ENCODE measurements at regions not wholly inside any gene's neighbourhood (a gene's known extent, or its start where the extent isn't known, plus 50 kb on each side); places are given as distances from the start of the nearest gene placed in this dataset.
"Not testable (repeated sequence)": the region's sequence is repeated elsewhere in the genome, so short reads cannot be mapped to it uniquely, and the experiment has no call there.

DNA sequence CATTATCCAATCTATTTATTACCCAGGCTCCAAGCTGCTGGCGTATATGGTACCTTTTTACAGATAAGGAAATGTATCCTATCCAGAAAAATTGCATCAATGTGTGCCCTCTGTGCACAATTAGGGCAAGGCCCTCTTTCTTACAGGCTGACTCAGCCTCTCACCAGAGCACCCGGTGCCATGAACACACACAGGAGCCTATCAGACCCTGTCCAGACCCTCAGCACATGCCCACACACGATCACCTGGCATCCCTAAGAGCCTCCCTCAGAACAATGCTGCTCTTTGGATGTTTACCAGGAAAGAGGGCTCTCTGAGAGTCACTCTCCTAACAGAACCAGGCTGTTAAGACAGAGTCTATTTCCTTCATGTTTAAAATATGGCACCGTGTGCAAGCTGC lies 460.0 kb upstream of the TBL1XR1 start:
- Histone ChIP-seq H3K4me3 (no peak overlapping the region), H3K27ac (no peak overlapping the region), H3K4me1 (peaks cover 0 to 12% (median 9%) of the 10 kb centered on the region in 4 donors), H3K27me3 (no peaks in the 10 kb centered on the region), H3K36me3 (no peaks in the 10 kb centered on the region), H3K9me3 (no peaks in the 10 kb centered on the region)
- no peak for TF ChIP-seq POLR2AphosphoS5 (IDR thresholded peaks at IDR 0.05)
- TF ChIP-seq, protein P1, sequence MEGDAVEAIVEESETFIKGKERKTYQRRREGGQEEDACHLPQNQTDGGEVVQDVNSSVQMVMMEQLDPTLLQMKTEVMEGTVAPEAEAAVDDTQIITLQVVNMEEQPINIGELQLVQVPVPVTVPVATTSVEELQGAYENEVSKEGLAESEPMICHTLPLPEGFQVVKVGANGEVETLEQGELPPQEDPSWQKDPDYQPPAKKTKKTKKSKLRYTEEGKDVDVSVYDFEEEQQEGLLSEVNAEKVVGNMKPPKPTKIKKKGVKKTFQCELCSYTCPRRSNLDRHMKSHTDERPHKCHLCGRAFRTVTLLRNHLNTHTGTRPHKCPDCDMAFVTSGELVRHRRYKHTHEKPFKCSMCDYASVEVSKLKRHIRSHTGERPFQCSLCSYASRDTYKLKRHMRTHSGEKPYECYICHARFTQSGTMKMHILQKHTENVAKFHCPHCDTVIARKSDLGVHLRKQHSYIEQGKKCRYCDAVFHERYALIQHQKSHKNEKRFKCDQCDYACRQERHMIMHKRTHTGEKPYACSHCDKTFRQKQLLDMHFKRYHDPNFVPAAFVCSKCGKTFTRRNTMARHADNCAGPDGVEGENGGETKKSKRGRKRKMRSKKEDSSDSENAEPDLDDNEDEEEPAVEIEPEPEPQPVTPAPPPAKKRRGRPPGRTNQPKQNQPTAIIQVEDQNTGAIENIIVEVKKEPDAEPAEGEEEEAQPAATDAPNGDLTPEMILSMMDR (IDR thresholded peaks at IDR 0.05) = no peak
- no peak for TF ChIP-seq POLR2A (IDR thresholded peaks at IDR 0.05)
- TF ChIP-seq EP300 (IDR thresholded peaks at IDR 0.05) = no peak
- DNase-seq = no peak
- intact Hi-C loops (cut with DNase I) = no loop called here
- WGBS, 2 donors = 65 to 85% methylated on average over 4 of the region's 4 CpGs

DNA sequence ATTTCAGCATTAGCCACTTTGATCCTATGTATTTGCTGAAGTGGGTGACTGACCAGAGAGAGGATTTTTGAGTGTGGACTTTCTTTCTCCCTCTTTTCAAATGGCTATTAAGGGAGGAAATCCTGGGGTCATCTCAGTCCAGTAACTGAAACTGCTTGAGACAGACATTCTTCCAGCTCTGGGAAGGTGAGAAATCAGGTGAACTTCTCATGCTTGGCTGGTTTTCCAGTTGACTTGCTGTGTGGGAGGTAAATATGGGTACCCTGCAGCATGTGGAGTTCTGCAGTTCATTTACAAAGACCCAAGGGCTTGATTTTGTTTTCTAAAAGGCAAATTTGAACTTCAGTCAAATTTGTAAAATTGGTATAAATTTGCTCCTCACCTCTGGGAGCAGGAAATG lies 461.1 kb upstream of the TBL1XR1 start:
- Histone ChIP-seq H3K36me3 (no peaks in the 10 kb centered on the region), H3K4me1 (peaks cover 0 to under 1% (median 0%) of the 10 kb centered on the region in 4 donors), H3K9me3 (no peaks in the 10 kb centered on the region), H3K27me3 (no peaks in the 10 kb centered on the region), H3K27ac (no peak overlapping the region), H3K4me3 (no peak overlapping the region)
- TF ChIP-seq POLR2A (IDR thresholded peaks at IDR 0.05) (no peak), EP300 (IDR thresholded peaks at IDR 0.05) (no peak), POLR2AphosphoS5 (IDR thresholded peaks at IDR 0.05) (no peak)
- TF ChIP-seq, protein P1 (IDR thresholded peaks at IDR 0.05) = no peak
- no peak for DNase-seq
- intact Hi-C loops (cut with DNase I) = no loop called here

DNA sequence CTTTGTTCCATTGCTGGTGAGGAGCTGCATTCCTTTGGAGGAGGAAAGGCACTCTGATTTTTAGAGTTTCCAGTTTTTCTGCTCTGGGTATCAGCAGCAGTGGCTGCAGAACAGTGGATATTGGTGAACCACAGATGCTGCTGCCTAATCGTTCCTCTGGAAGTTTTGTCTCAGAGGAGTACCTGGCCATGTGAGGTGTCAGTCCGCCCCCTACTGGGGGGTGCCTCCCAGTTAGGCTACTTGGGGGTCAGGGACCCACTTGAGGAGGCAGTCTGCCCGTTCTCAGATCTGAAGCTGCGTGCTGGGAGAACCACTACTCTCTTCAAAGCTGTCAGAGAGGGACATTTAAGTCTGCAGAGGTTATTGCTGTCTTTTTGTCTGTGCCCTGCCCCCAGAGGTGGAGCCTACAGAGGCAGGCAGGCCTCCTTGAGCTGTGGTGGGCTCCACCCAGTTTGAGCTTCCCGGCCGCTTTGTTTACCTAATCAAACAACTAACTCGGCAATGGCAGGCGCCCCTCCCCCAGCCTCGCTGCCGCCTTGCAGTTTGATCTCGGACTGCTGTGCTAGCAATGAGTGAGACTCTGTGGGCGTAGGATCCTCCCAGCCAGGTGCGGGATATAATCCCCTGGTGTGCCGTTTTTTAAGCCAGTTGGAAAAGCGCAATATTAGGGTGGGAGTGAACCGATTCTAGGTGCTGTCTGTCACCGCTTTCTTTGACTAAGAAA lies 467.3 kb upstream of the TBL1XR1 start:
- 84 to 91% methylated on average over 17 of the region's 17 CpGs for WGBS, 2 donors
- H3K27me3 ChIP-seq; intact Hi-C loops (cut with DNase I); H3K4me1 ChIP-seq; H3K36me3 ChIP-seq; H3K9me3 ChIP-seq; H3K27ac ChIP-seq; H3K4me3 ChIP-seq; DNase-seq: not testable (repeated sequence)

DNA sequence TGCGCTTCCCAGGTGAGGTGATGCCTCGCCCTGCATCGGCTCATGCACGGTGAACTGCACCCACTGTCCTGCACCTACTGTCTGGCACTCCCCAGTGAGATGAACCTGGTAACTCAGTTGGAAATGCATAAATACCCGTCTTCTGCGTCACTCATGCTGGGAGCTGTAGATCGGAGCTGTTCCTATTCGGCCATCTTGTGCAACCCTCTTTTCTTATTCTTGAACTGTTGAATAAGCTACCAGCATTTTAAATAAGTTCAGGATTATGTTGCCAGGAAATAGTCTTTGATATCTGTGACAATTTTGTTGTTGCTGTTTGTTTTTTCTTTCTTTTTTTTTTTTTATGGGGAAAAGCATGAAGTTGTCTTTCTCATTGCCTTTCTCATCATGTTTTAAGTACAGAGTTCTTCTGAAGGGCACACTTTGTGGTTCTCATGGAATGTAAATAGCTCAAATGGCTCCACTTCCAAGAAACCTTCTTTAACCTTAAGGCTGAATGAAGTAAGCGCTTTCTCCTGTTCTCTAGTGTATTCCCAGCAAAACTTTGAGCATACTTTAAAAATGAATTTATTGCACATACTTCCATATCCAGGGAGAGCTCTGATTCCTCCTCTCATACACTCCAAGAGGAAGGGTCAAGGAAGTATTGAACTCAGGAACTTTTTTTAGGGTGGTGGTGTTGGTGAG lies 468.0 kb upstream of the TBL1XR1 start:
- TF ChIP-seq, protein P1 (IDR thresholded peaks at IDR 0.05) = no peak
- TF ChIP-seq POLR2AphosphoS5 (IDR thresholded peaks at IDR 0.05) (no peak), EP300 (IDR thresholded peaks at IDR 0.05) (no peak), POLR2A (IDR thresholded peaks at IDR 0.05) (no peak)
- no peaks in the 10 kb centered on the region for H3K9me3 ChIP-seq
- no peaks in the 10 kb centered on the region for H3K4me1 ChIP-seq
- WGBS, 2 donors = 97 to 98% methylated on average over 9 of the region's 9 CpGs
- no peaks in the 10 kb centered on the region for H3K27me3 ChIP-seq
- no peak overlapping the region for H3K27ac ChIP-seq
- no peak for DNase-seq
- no peaks in the 10 kb centered on the region for H3K36me3 ChIP-seq
- no peak overlapping the region for H3K4me3 ChIP-seq
- intact Hi-C loops (cut with DNase I) = no loop called here

DNA sequence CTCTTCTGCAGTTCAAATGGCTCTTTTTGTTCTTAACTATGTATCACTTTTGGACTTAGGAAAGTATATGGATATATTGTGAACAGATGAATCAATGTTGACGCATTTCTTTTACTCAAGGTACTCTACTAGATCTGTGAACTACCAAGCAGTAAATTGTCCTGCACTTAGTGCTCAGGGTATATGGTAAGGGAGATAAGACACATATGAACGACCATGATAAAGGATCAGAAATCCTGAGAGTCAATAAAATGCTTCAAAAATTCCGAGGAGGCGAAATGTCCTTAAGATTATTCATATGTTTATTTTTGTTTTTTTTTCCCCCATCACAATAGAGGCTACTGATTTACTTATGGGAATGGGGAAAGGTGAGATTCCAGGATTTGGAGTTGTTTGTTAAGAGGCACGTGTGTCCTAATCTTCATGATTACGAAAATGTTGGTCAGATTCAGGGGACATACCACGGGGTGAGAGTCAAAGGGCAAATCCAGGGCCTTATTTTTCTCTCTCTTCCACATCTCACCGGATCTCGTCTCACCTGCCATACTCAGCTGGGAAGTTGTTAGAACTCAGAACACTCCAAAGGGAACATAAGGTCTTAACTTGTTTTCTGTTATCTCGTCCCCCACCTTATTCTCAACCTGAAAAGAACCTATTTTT lies 475.1 kb upstream of the TBL1XR1 start:
- H3K27ac ChIP-seq = peak overlapping the region in 2 of 4 donors; percentile 54 to 61
- H3K4me1 ChIP-seq = peaks cover 0 to 26% (median 20%) of the 10 kb centered on the region in 4 donors
- no peaks in the 10 kb centered on the region for H3K36me3 ChIP-seq
- no peak for DNase-seq
- H3K9me3 ChIP-seq = no peaks in the 10 kb centered on the region
- WGBS, 2 donors = 78 to 86% methylated on average over 10 of the region's 10 CpGs
- no peaks in the 10 kb centered on the region for H3K27me3 ChIP-seq
- H3K4me3 ChIP-seq = no peak overlapping the region
- intact Hi-C loops (cut with DNase I) = no loop called here
- TF ChIP-seq POLR2A (IDR thresholded peaks at IDR 0.05) (no peak), POLR2AphosphoS5 (IDR thresholded peaks at IDR 0.05) (no peak), EP300 (IDR thresholded peaks at IDR 0.05) (no peak)
- TF ChIP-seq, protein P1 (IDR thresholded peaks at IDR 0.05) = no peak
